GM18502 (cell line): ENCODE measurements at regions not wholly inside any gene's neighbourhood (a gene's known extent, or its start where the extent isn't known, plus 50 kb on each side); places are given as distances from the start of the nearest gene placed in this dataset.
"Not testable (repeated sequence)": the region's sequence is repeated elsewhere in the genome, so short reads cannot be mapped to it uniquely, and the experiment has no call there.

Experiments
- ATAC-seq: cut with Tn5 transposase; IDR thresholded peaks from one replicate; pipeline ENCODE4 v1.9.1; 2021; ENCODE audit warnings: mild to moderate bottlenecking; ENCODE audit not compliant: unreplicated experiment, poor library complexity

DNA sequence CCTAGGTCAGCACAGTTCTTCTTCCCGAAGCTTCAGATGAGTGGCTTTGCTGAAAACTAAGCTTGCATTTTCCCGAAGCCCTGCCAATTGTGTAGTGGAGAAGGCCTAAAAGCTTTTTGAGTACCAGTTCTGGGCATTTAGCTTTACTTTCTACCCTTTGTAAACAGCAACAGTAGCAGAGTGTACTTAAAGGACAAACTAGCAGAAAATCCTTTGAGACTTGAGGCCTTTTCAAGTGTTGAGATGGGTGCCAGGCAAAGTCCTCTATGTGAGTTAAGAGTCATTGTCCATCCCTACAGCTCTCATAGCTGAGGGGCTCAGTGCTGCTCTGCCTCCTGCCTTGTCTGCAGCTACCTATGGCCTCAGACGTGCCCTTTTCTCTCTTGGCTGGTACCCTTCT lies 368.2 kb downstream of the CCSER2 start:
- ATAC-seq: no peak

DNA sequence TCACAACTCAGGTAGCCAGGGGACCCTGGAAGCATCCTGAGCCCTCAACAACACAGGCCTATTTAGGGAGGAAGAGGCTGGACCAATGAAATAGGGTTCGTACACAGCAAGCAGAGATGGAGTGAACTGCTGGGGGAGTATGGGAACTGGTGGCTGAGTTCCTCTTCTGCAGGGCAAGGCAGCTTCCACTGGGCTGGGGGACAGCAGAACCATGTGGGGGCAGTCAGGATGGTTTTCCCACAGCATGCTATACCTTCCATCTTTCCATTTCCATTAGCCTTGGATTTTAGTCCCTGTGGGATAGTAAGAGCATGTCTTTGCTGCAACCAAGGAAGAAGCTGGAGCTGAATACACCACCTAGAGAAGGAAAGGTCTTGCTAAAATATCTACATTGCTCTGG lies 370.6 kb downstream of the CCSER2 start:
- no peak for ATAC-seq

- ATAC-seq: no peak
Measured at GRCh38 chr10:84700668-84701369, 372.4 kb downstream of the CCSER2 start.

DNA sequence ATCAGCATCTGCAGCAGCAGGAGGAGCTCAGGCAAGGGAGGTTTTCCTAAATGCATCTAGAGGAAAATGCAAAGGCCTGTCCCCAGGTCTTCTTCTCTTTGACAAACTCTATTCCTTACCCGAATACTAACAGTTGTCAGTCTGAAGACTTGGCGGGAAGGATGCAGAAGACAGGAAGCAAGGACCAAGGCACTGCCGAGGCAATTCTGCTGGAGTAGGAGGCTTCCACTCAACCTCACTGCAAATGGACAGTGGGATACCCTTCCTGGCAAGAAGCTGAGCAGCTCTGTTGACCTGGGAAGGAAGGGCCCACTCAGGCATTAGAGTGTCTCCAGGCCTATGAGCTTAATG lies 373.0 kb downstream of the CCSER2 start:
- ATAC-seq: no peak

GRCh38 chr10:84704101-84704500 lies 375.7 kb downstream of the CCSER2 start:
- no peak for ATAC-seq

DNA sequence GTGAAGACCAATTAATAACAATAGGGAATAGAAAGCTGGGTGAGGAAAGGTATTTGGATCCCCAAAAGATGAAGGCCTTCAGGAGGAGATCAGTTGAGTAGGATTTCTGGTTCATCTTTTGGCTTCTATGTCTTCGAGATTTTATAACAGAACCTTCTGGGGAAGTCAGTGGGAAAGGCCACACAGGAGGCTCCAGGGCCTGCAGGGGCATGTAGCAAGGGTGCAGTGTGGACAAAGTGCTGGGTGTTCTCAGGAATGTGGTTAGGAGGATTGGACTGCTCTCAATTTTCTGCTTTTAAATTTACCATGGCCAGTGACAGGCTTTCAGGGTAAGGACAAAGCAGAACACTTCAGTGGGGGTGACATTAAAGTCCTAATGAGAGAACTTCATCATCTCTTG lies 378.0 kb downstream of the CCSER2 start:
- no peak for ATAC-seq

GRCh38 chr10:84706875-84707274 lies 378.5 kb downstream of the CCSER2 start:
- no peak for ATAC-seq

GRCh38 chr10:84715911-84716310 lies 387.5 kb downstream of the CCSER2 start:
- peak; percentile 85 for ATAC-seq

DNA sequence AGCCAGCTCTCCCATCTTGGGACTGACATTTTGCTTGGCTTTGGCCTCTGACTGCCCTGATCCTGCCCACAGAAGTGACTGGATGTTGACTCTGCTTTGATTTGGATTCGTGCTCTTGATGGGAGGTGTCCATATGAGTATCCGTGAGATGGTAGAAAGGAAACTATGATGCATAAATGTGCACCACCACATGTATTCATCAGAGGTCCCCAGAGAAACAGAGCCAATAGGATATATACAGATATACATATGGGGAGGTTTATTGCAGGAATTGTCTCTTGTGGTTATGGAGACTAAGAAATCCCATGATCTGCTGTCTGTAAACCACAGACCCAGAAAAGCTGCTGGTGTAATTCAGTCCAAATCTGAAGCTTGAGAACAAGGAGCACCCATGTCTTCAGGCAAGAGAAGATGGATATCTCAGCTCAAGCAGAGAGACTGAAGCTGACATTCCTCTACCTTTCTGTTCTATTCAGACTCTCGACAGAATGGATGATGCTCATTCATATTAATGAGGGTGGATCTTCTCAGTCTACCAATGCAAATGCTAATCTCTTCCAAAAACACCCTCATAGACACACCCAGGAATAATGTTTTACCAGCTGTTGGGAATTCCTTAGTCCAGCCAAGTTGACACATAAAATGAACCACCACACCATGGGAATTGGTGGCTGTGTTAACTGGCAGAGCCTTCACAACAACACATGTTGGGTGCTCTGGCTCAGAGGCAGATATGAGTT lies 390.7 kb downstream of the CCSER2 start:
- ATAC-seq: no peak

DNA sequence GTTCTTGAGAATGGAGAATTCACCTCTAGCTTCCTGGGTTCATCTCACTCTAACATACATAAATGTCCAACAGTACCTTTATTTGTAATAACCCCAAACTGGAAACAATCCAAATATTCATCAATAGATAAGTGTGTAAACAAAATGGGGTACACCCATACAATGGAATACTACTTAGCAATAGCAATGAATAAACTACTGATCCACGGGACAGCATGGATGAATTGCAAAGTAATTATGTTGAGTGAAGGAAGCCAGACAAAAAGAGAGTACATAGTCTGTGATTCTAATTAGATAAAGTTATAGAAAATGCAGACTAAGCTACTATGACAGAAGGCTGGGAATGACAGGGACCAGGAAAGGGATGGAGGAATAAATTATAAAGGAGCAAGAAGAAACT lies 391.3 kb downstream of the CCSER2 start:
- no peak for ATAC-seq

DNA sequence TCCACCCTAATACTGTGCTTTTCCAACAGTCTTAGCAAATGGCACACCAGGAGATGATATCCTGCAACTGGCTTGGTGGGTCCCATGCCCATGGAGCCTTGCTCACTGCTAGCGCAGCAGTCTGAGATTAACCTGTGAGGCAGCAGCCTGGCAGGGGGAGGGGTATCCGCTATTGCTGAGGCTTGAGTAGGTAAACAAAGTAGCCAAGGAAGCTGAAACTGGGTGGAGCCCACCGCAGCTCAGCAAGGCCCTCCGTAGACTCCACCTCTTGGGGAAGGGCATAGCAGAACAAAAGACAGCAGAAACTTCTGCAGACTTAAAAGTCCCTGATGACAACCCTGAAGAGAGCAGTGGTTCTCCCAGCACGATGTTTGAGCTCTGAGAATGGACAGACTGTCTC lies 399.0 kb downstream of the CCSER2 start:
- no peak for ATAC-seq

GRCh38 chr10:84739126-84739525 lies 410.7 kb downstream of the CCSER2 start:
- ATAC-seq: not testable (repeated sequence)

DNA sequence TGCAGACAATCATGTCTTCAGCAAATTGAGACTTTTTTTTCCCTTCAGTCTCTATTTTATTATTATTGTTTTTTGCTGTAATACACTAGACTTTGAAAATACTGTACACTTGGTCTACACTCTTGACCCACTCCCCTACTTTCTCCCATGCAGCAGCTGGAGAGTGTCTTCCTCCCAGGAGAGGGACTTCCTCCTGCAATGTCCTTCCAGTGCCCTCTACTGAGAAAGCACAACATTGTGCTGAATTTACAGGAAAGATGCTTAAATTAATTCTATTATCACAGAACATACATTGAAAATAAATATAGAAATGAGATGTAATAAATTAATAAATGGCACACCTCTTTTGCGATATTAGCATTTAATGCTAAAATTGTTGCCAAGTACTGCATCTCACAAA lies 411.3 kb downstream of the CCSER2 start:
- ATAC-seq: no peak

DNA sequence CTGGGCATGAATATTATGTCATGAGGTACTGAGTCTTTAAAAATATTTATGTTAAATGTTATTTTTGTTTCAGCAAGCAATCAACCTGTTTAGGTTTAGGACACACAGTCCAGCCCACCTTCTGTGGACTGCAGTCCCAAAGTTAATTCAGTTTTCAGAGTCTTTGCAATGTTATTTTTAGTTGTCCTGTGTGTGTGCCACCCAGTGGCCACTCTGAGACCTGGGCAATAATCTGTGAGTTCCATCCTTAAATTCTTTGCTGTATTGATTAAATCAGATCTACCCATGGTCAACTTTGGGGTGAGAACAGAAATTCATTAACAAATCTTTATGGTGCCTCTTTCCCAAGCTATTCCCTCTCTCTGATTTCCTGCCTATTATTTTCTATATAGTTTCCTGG lies 415.1 kb downstream of the CCSER2 start:
- ATAC-seq: no peak

- no peak for ATAC-seq
Measured at GRCh38 chr10:84755311-84755710, 426.9 kb downstream of the CCSER2 start.

DNA sequence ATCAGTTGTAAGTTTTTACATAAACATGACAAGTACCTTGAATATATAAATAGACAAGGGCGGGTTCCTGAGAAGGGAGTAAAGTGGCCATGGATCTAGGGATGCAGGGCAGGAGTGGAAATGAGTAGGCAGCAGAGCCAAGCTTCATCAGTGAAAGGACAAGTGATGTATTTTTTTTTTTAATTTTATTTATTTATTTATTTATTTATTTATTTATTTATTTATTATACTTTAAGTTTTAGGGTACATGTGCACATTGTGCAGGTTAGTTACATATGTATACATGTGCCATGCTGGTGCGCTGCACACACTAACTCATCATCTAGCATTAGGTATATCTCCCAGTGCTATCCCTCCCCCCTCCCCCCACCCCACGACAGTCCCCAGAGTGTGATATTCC lies 428.3 kb downstream of the CCSER2 start:
- ATAC-seq: not testable (repeated sequence)

DNA sequence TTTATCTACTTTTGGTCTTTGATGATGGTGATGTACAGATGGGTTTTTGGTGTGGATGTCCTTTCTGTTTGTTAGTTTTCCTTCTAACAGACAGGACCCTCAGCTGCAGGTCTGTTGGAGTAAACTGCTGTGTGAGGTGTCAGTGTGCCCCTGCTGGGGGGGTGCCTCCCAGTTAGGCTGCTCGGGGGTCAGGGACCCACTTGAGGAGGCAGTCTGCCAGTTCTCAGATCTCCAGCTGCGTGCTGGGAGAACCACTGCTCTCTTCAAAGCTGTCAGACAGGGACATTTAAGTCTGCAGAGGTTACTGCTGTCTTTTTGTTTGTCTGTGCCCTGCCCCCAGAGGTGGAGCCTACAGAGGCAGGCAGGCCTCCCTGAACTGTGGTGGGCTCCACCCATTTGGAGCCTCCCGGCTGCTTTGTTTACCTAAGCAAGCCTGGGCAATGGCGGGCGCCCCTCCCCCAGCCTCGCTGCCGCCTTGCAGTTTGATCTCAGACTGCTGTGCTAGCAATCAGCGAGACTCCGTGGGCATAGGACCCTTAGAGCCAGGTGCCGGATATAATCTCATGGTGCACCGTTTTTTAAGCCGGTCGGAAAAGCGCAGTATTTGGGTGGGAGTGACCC lies 433.7 kb downstream of the CCSER2 start:
- not testable (repeated sequence) for ATAC-seq

DNA sequence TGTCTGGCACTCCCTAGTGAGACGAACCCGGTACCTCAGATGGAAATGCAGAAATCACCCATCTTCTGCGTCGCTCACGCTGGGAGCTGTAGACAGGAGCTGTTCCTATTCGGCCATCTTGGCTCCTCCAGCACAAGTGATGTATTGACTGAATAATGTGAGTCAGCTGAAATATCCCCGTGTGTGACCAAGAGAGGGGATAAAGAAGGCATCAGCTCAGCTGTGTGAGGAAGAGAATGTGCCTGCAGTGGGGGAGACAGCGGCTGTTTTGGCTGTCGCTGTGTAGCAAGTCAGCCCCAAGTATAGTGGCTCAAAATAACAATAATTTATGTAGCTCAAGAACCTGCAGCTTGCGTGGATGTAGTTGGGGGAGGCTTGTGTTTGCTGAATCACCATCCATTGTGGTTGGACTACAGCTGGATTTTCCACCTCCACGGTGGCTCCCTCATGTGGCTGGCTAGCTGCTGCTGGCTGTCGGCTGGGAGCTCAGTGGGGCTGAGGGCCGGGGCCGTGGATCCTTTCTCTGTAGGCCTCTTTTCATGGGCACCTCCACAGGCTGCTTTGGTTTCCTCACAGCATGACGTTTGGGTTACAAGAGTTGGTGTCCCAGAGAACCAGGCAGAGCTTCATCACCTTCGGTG lies 434.5 kb downstream of the CCSER2 start:
- ATAC-seq: no peak

DNA sequence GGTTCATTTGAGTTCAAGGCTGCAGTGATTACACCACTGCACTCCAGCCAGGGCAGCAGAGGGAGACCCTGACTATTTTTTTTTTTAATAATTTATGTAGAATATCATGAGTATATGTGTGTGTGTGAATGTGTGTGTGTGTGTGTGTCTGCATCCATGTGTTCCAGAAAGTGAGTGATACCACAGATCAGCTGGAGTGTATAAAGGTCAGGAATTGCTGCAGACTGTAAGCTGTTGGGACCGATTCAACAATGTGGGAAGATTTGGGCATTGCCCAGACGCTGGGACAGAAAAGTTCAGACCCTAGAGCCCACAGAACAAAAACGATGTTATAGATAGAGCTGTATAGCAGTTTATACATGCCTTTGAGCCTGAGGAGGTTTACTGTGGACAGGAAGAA lies 435.6 kb downstream of the CCSER2 start:
- ATAC-seq: no peak

- no peak for ATAC-seq
Measured at GRCh38 chr10:84765086-84765485, 436.7 kb downstream of the CCSER2 start.

DNA sequence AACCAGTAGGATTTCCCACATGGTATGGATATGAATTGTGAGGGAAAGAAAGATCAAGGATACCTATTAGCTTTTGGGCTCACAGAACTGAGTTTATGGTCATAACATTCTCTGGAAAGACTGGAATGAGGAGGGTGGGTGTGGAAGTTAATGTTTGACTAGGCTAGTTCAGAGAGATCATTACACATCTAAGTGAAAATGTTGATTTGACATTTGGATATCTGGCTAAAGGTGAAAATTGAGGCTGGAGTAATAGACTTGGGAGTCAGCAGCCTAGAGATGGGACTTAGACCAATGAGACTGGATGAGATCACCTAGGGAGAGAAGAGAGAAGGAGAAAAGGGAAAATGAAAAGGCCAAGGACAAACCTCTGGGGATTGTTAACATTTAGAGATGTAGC lies 437.3 kb downstream of the CCSER2 start:
- no peak for ATAC-seq
